ENCODE measurements at regions not wholly inside any gene's neighbourhood (a gene's known extent, or its start where the extent isn't known, plus 50 kb on each side); places are given as distances from the start of the nearest gene placed in this dataset.

- TF ChIP-seq CTCF (IDR thresholded peaks at IDR 0.05) (no peak), POLR2A (IDR thresholded peaks at IDR 0.05) (no peak)
- H3K27ac ChIP-seq, result no peak overlapping the region
- peaks cover 0 to 12% (median 0%) of the 10 kb centered on the region in 12 donors for H3K4me1 ChIP-seq
- intact Hi-C loops (cut with DNase I), result no loop called here
- ATAC-seq (no peak), DNase-seq (no peak)
- H3K36me3 ChIP-seq, result no peaks in the 10 kb centered on the region
- H3K4me3 ChIP-seq, result no peak overlapping the region
- no peaks in the 10 kb centered on the region for H3K9me3 ChIP-seq
- H3K27me3 ChIP-seq, result no peaks in the 10 kb centered on the region
- WGBS, 4 donors, result 75 to 83% (median 78%) methylated on average over 9 of the region's 9 CpGs
These were observed 135.4 kb downstream of the TRIB2 start for GRCh38 chr2:12852135-12852534.

DNA sequence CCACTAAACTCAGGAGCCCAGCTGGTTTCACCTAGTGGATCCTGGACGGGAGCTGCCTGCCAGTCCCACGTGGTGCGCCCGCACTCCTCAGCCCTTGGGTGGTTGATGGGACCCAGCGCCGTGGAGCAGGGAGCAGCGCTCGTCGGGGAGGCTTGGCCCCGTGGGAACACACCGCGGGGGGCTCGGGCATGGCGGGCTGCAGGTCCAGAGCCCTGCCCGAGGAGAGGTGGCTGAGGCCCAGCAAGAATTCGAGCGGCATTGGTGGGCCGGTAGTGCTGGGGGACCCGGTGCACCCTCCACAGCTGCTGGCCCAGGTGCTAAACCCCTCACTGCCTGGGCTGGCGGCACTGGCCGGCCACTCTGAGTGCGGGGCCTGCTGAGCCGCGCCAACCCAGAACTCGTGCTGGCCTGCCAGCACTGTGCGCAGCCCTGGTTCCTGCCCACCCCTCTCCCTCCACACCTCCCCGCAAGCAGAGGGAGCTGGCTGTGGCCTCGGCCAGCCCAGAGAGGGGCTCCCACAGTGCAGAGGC is 137.3 kb downstream of the TRIB2 start:
- Histone ChIP-seq H3K27ac (no peak overlapping the region), H3K4me1 (peaks cover 0 to 30% (median 0%) of the 10 kb centered on the region in 12 donors), H3K27me3 (no peaks in the 10 kb centered on the region), H3K9me3 (no peaks in the 10 kb centered on the region), H3K4me3 (no peak overlapping the region), H3K36me3 (no peaks in the 10 kb centered on the region)
- TF ChIP-seq CTCF (IDR thresholded peaks at IDR 0.05) (no peak), POLR2A (IDR thresholded peaks at IDR 0.05) (no peak)
- intact Hi-C loops (cut with DNase I), result no loop called here
- ATAC-seq (no peak), DNase-seq (no peak)
- WGBS, 4 donors, result 83 to 97% (median 93%) methylated on average over 19 to 28 of the region's 28 CpGs

DNA sequence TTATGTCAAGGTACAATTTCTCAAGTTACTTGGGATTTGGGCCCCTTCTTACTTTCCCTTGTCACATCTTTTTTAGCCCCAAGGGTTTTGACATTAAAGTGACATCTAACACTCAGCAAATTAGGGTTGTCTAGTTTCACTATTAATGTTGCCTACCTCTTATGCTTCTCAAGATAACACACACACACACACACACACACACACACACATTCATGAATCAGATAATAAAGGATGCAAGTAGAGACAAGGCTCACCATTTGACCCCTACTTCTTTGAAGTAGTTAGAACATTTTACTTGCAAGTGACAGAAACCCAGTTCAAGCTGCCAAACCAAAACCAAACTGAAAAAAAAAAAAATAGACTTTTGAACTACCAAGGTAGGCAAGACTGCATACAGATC is 138.8 kb downstream of the TRIB2 start:
- intact Hi-C loops (cut with DNase I), result no loop called here
- Histone ChIP-seq H3K4me1 (peaks cover 0 to 31% (median 0%) of the 10 kb centered on the region in 12 donors), H3K9me3 (no peaks in the 10 kb centered on the region), H3K27ac (no peak overlapping the region), H3K27me3 (no peaks in the 10 kb centered on the region), H3K36me3 (no peaks in the 10 kb centered on the region), H3K4me3 (no peak overlapping the region)
- ATAC-seq, result no peak
- no peak for TF ChIP-seq CTCF (IDR thresholded peaks at IDR 0.05)
- no peak for TF ChIP-seq POLR2A (IDR thresholded peaks at IDR 0.05)
- DNase-seq, result no peak

DNA sequence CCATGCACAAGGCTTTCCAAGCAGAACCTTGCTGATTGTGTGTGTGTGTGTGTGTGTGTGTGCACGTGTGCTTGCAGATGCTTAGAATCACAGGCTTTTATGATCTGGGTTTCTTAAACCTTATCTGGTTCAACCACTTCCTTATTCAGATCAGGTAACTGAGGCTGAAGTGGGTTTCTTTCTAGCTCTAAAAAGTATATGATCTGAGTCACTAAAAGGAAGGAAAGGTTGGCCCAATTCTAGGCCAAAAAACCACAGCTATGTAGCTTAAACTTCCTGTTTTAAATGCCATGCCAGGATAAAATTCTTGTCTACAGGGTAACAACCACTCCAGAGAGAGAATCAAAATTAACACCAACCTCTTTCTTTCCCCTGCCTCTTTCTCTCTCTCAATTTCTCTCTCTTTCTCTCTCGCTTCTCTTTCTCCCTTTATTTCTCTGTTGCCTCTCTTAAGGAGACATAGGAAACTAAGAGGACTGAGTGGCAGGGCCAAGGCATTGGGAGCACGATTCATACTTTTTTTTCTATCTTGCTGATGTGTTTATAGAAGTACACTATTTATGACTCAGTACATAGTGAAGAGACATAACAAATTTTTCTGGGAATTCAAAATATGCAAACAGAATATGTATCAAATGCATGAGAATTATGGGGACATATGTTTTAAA is 140.3 kb downstream of the TRIB2 start:
- 80 to 88% (median 83%) methylated on average over 3 of the region's 3 CpGs for WGBS, 4 donors
- Histone ChIP-seq H3K27ac (peak overlapping the region in 1 of 12 donors; percentile 24), H3K4me3 (no peak overlapping the region), H3K4me1 (peaks cover 0 to 44% (median 7%) of the 10 kb centered on the region in 12 donors), H3K27me3 (no peaks in the 10 kb centered on the region), H3K36me3 (no peaks in the 10 kb centered on the region), H3K9me3 (no peaks in the 10 kb centered on the region)
- no peak for DNase-seq
- no peak for ATAC-seq
- no peak for TF ChIP-seq POLR2A (IDR thresholded peaks at IDR 0.05)
- TF ChIP-seq CTCF (IDR thresholded peaks at IDR 0.05), result no peak
- intact Hi-C loops (cut with DNase I), result no loop called here

All from heart left ventricle (tissue), 16 donors.